Caco-2 (cell line): ENCODE measurements at regions not wholly inside any gene's neighbourhood (a gene's known extent, or its start where the extent isn't known, plus 50 kb on each side); places are given as distances from the start of the nearest gene placed in this dataset.
A peak's percentile ranks its signal among the peaks of the same experiment; 100 is the strongest.

Source experiments
- BruUV-seq: library from RNA; stranded (reverse); fragments of 400-500 nt; replicated peaks from 2 replicates; lab custom pipeline; 2021; lab: Mats Ljungman, UMichigan
- CTCF ChIA-PET: fragments of 300-600 bp; sonication (Branson Sonifier 250); formaldehyde crosslinking; loops from one replicate; lab custom pipeline; 2022; ENCODE audit warnings: antibody characterized with exemption; lab: Charles Lee
- POLR2A ChIA-PET: fragments of 300-600 bp; sonication (Branson Sonifier 250); formaldehyde crosslinking; loops from one replicate; lab custom pipeline; 2022; ENCODE audit warnings: antibody characterized with exemption; lab: Charles Lee
- DNase-seq, 2 experiments: peaks; one replicate each; pipeline versions ENCODE4 v3.0.0 to v3.0.0-alpha.2; 2020 to 2022
- H3K27me3 ChIP-seq: replicated peaks from 2 replicates; pipeline ENCODE4 v1.6.0; 2011; ENCODE audit warnings: low read length; ENCODE audit not compliant: control insufficient read depth, insufficient read depth
- H3K36me3 ChIP-seq: 2 replicates; pipeline ENCODE4 v1.5.1; 2011; ENCODE audit warnings: low read length; ENCODE audit not compliant: control insufficient read depth, insufficient read depth
- H3K4me1 ChIP-seq: fragments of 250-450 bp; sonication (Bioruptor Pico); 2 replicates; pipeline ENCODE4 v1.5.1; 2020; ENCODE audit warnings: mild to moderate bottlenecking
- H3K4me3 ChIP-seq: 2 replicates; pipeline ENCODE4 v1.5.1; 2011; ENCODE audit warnings: low read depth, mild to moderate bottlenecking, control low read depth, low read length
- H3K9me3 ChIP-seq: fragments of 250-450 bp; sonication (Bioruptor Pico); 2 replicates; pipeline ENCODE4 v1.5.1; 2020; ENCODE audit warnings: mild to moderate bottlenecking, moderate library complexity
- H3K27ac Mint-ChIP-seq: one replicate; pipeline ENCODE4 v1.8.0; 2022; ENCODE audit warnings: mixed read lengths; ENCODE audit not compliant: unreplicated experiment
- H3K27me3 Mint-ChIP-seq: one replicate; pipeline ENCODE4 v1.8.0; 2022; ENCODE audit warnings: mixed read lengths; ENCODE audit not compliant: insufficient read depth, unreplicated experiment
- H3K36me3 Mint-ChIP-seq: one replicate; pipeline ENCODE4 v1.8.0; 2022; ENCODE audit warnings: mild to moderate bottlenecking, mixed read lengths; ENCODE audit not compliant: insufficient read depth, unreplicated experiment
- H3K4me1 Mint-ChIP-seq: one replicate; pipeline ENCODE4 v1.8.0; 2022; ENCODE audit warnings: low read depth, mixed read lengths; ENCODE audit not compliant: unreplicated experiment
- H3K4me3 Mint-ChIP-seq: one replicate; pipeline ENCODE4 v1.8.0; 2022; ENCODE audit warnings: mild to moderate bottlenecking, moderate library complexity, mixed read lengths; ENCODE audit not compliant: unreplicated experiment
- H3K9me3 Mint-ChIP-seq: one replicate; pipeline ENCODE4 v1.8.0; 2022; ENCODE audit warnings: mixed read lengths; ENCODE audit not compliant: unreplicated experiment
- CTCF ChIP-seq, 2 experiments: fragments of 200-600 bp in 1 of 2; IDR thresholded peaks; 1 replicate in 1 of 2; 2 replicates in 1 of 2; pipeline versions ENCODE4 v1.5.1 to v1.8.0; 2011 to 2022; ENCODE audit warnings: antibody characterized with exemption in 1 of 2, control low read depth in 1 of 2, inconsistent platforms in 1 of 2, low read depth in 1 of 2, low read length in 1 of 2, mild to moderate bottlenecking in 1 of 2, moderate library complexity in 1 of 2; ENCODE audit not compliant: insufficient read depth in 1 of 2, severe bottlenecking in 1 of 2, unreplicated experiment in 1 of 2
- intact Hi-C: fragments of 100-400 bp; cut with micrococcal nuclease; formaldehyde crosslinking; loops from one replicate; pipeline ENCODE4 v1.10.0; 2022; ENCODE audit not compliant: unreplicated experiment

DNA sequence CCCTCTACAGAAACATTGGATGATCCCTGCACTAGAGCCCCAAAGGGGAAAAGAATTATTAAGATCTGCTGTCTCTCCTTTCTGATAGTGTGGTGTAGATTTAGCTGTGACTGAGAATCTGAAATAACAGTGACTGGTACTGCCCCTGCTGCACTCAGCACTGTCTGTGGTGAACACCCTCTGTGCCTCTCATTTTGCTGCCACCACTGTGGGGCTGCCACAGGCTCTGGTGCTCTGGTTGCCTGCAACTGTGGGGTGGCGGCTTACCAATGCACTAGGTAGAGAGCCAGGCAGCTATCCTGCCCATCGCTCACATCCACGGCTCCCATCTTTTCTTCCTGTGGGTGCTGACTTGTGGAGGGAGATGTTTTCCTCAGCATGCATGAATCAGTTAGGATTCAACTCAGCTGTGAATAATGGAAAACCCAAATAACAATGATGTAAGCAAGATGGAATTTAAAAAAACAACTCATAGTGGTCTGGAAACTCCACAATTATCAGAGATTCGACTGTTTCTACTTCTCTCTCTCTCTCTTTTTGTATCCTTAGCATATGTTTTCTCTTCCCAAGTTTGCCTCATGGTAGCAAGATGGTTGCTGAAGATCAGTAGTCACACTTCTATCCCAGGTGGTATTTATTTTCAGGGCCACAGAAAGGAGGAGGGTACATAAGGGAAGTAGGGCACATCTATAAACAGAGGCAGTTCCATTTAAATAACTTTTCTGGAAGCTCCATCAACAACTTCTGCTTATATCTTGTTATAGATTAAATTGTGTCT is 99.8 kb upstream of the DAP start:
- H3K36me3 Mint-ChIP-seq = no peaks in the 10 kb centered on the region
- peaks cover 11% of the 10 kb centered on the region for H3K4me1 Mint-ChIP-seq
- Histone ChIP-seq H3K9me3 (no peaks in the 10 kb centered on the region), H3K27me3 (no peaks in the 10 kb centered on the region), H3K36me3 (no peaks in the 10 kb centered on the region), H3K4me1 (peaks cover 16% of the 10 kb centered on the region), H3K4me3 (no peak overlapping the region)
- intact Hi-C loops = loop anchor here (10.0 kb wide), 1 partner anchor 324 kb away; no protein-coding TSS in a partner anchor
- H3K4me3 Mint-ChIP-seq = no peak overlapping the region
- BruUV-seq = no TSS peak
- ChIA-PET POLR2A (no interaction called here), CTCF (no interaction called here)
- no peaks in the 10 kb centered on the region for H3K9me3 Mint-ChIP-seq
- peaks cover 1% of the 10 kb centered on the region for H3K27me3 Mint-ChIP-seq
- no peak for TF ChIP-seq CTCF (IDR thresholded peaks at IDR 0.05; ENCODE audit: insufficient read depth in 1 of 2, low read depth in 1 of 2, low read length in 1 of 2, severe bottlenecking in 1 of 2, unreplicated experiment in 1 of 2)
- no peak for DNase-seq
- no peak overlapping the region for H3K27ac Mint-ChIP-seq

DNA sequence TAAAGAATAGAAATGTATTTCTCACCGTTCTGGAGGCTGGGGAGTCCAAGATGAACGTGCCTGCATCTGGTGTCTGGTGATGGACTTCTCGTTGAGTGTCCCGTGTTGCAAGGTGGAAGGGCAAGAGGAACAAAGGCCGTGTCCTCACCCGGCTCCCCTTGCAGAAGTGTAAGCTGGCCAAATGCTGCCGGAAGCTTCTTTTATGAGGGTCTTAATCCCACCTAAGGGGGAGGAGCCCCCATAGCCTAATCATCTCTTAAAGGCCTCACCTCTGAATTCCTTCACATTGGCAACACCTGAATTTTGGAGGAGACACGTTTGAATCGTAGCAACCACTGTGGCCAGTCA is 99.1 kb upstream of the DAP start:
- ChIA-PET CTCF (no interaction called here), POLR2A (interaction anchor here (0.9 to 1.0 kb wide), 2 partner anchors 31 to 99 kb away, joined by 3 to 5 read pairs; partner anchors contain the start of gene DAP)
- Histone ChIP-seq H3K4me3 (no peak overlapping the region), H3K36me3 (no peaks in the 10 kb centered on the region), H3K9me3 (no peaks in the 10 kb centered on the region), H3K27me3 (no peaks in the 10 kb centered on the region), H3K4me1 (peaks cover 16% of the 10 kb centered on the region)
- Mint-ChIP-seq H3K9me3 (no peaks in the 10 kb centered on the region), H3K27me3 (no peaks in the 10 kb centered on the region), H3K4me1 (peaks cover 11% of the 10 kb centered on the region), H3K4me3 (no peak overlapping the region), H3K36me3 (no peaks in the 10 kb centered on the region), H3K27ac (no peak overlapping the region)
- no TSS peak for BruUV-seq
- DNase-seq = no peak
- TF ChIP-seq CTCF (IDR thresholded peaks at IDR 0.05; ENCODE audit: insufficient read depth in 1 of 2, low read depth in 1 of 2, low read length in 1 of 2, severe bottlenecking in 1 of 2, unreplicated experiment in 1 of 2) = no peak
- intact Hi-C loops = loop anchor here (10.0 kb wide), 1 partner anchor 325 kb away; no protein-coding TSS in a partner anchor

GRCh38 chr5:10859393-10860195 is 98.6 kb upstream of the DAP start:
- ChIA-PET POLR2A (interaction anchor here (0.9 to 1.0 kb wide), 2 partner anchors 31 to 99 kb away, joined by 3 to 5 read pairs; partner anchors contain the start of gene DAP), CTCF (no interaction called here)
- Mint-ChIP-seq H3K4me1 (peaks cover 11% of the 10 kb centered on the region), H3K9me3 (no peaks in the 10 kb centered on the region), H3K36me3 (no peaks in the 10 kb centered on the region), H3K27me3 (no peaks in the 10 kb centered on the region), H3K4me3 (no peak overlapping the region), H3K27ac (no peak overlapping the region)
- TF ChIP-seq CTCF (IDR thresholded peaks at IDR 0.05; ENCODE audit: insufficient read depth in 1 of 2, low read depth in 1 of 2, low read length in 1 of 2, severe bottlenecking in 1 of 2, unreplicated experiment in 1 of 2) = no peak
- H3K4me1 ChIP-seq = peaks cover 16% of the 10 kb centered on the region
- H3K27me3 ChIP-seq = no peaks in the 10 kb centered on the region
- H3K4me3 ChIP-seq = no peak overlapping the region
- DNase-seq = peak; percentile 57 to 58
- H3K36me3 ChIP-seq = no peaks in the 10 kb centered on the region
- no TSS peak for BruUV-seq
- H3K9me3 ChIP-seq = no peaks in the 10 kb centered on the region
- intact Hi-C loops = loop anchor here (2.0 to 10.0 kb wide), 3 partner anchors 99 to 325 kb away; partner anchors contain the start of gene DAP
